IMR-90 (cell line): ENCODE measurements at regions not wholly inside any gene's neighbourhood (a gene's known extent, or its start where the extent isn't known, plus 50 kb on each side); places are given as distances from the start of the nearest gene placed in this dataset.

Experiments used
- CTCF ChIP-seq: conservative IDR thresholded peaks from 2 replicates; pipeline ENCODE4 v1.5.1; 2012; ENCODE audit warnings: mild to moderate bottlenecking, low read depth, low read length, improper control_type of control experiment
- ELK1 ChIP-seq: fragments of 150-350 bp; IDR thresholded peaks from 2 replicates; pipeline ENCODE4 v1.6.1; 2016; ENCODE audit warnings: low read depth, mild to moderate bottlenecking, low read length, moderate library complexity, borderline replicate concordance
- POLR2A ChIP-seq: IDR thresholded peaks from 2 replicates; pipeline ENCODE4 v1.6.1; 2012; ENCODE audit warnings: mild to moderate bottlenecking, low read depth, low read length
- RAD21 ChIP-seq: IDR thresholded peaks from 2 replicates; pipeline ENCODE4 v1.6.1; 2012; ENCODE audit warnings: low read length, improper control_type of control experiment
- RFX5 ChIP-seq: IDR thresholded peaks from 2 replicates; pipeline ENCODE4 v1.8.0; 2012; ENCODE audit warnings: low read depth, mild to moderate bottlenecking, low read length, moderate library complexity

- TF ChIP-seq CTCF (no peak), RFX5 (no peak), POLR2A (no peak), RAD21 (no peak), ELK1 (no peak)
Observed at GRCh38 chr21:28393279-28393678, 599.4 kb downstream of the LTN1 start.
